ENCODE measurements at regions not wholly inside any gene's neighbourhood (a gene's known extent, or its start where the extent isn't known, plus 50 kb on each side); places are given as distances from the start of the nearest gene placed in this dataset.

DNA sequence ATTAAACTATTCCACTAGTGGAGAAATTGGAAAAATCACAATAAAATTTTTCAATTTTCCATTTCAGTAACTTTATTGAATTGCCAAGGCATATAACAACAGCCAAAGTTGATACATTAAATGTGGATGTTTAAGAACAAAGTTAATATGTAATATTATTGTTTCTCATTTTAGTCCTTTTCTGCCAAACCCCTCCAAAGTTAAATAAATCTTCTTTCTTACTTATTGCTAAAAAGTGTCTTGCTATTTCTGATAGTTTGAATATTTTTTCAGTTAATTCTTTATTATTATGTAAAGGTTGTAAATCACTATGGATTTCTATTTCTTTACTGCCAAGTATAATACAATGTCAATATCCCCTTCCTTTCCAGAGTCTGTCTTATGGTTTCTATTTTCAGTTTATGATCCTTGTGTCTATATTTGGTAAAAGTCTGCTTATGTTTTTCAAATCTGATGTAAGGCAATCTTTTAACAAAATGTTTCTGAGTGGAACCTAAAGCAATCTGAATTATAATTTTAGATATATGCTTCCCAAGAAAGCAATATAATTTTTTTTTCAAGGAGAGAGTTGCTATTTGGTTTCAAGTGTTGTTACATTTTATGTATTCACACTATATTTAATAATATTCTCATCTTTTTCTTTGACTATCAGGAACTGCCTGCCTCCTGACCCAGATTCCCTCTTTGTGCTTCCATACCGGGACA is 80.3 kb upstream of the RHOBTB1 start:
- no peak for TF ChIP-seq CTCF (IDR thresholded peaks at IDR 0.05; ENCODE audit: insufficient read depth, low read depth, low read length)
- no peak for DNase-seq (ENCODE audit: low read depth)
- no peak overlapping the region for H3K4me3 ChIP-seq (ENCODE audit: low read depth, low read length)

DNA sequence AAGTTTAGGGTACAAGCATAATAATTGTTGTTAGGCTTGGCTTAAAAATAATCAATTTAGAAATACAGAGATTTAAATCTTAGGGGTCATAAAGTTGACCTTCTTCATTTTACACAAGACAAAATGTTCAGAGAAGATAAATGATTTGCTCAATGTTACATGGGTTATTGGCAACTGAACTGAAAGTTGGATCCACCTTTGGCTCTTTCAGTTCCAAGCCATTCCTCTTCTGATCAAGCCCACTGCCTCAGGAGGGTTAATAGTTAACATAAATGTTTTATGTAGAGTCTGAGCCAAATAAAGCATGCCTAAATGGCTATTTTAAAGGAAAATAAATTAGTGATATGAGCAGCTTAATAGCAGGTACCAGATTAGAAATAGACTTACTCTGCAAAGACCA is 79.1 kb upstream of the RHOBTB1 start:
- no peak for TF ChIP-seq CTCF (IDR thresholded peaks at IDR 0.05; ENCODE audit: insufficient read depth, low read depth, low read length)
- H3K4me3 ChIP-seq (ENCODE audit: low read depth, low read length), result no peak overlapping the region
- no peak for DNase-seq (ENCODE audit: low read depth)

GRCh38 chr10:61021926-61022325 is 77.9 kb upstream of the RHOBTB1 start:
- H3K4me3 ChIP-seq (ENCODE audit: low read depth, low read length), result no peak overlapping the region
- TF ChIP-seq CTCF (IDR thresholded peaks at IDR 0.05; ENCODE audit: insufficient read depth, low read depth, low read length), result no peak
- DNase-seq (ENCODE audit: low read depth), result no peak

DNA sequence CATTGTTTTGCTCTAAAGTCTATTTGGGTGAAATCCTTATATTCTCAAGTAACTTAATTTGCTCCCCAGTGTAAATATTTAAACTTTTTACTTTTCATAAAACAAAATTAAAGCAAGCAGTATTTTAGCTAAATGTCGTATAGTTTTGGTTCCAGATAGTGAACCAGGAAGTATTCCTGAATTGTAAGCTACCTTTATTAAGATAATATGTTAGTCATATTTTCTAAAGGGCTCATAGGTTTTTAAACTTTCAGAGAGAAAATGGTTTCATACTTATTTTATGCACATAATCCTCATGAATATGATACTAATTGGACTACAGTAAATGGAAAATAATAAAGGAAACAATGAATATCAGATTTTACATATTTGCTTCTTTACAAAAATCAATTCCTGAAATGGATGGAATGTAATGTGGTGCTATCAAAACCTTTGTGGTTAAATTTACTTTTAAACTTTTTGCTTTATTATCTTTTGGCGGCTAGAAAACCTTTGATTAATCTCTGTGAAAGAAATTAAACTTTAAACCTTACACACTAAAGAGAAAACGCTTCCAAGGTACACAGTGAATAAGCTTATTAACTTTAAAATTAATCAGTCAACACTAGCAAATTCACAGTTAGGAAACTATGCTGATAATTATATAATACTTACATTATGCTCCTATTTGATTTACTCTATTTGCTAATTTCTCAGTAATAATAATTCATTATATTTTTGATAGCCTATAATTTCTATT is 76.6 kb upstream of the RHOBTB1 start:
- no peak overlapping the region for H3K4me3 ChIP-seq (ENCODE audit: low read depth, low read length)
- DNase-seq (ENCODE audit: low read depth), result no peak
- no peak for TF ChIP-seq CTCF (IDR thresholded peaks at IDR 0.05; ENCODE audit: insufficient read depth, low read depth, low read length)

- no peak for TF ChIP-seq CTCF (IDR thresholded peaks at IDR 0.05; ENCODE audit: insufficient read depth, low read depth, low read length)
- DNase-seq (ENCODE audit: low read depth), result no peak
Measured at GRCh38 chr10:61018146-61018545, 74.2 kb upstream of the RHOBTB1 start.

GRCh38 chr10:61016630-61017029 is 72.6 kb upstream of the RHOBTB1 start:
- no peak for DNase-seq (ENCODE audit: low read depth)
- no peak overlapping the region for H3K4me3 ChIP-seq (ENCODE audit: low read depth, low read length)
- TF ChIP-seq CTCF (IDR thresholded peaks at IDR 0.05; ENCODE audit: insufficient read depth, low read depth, low read length), result no peak

More at GRCh38 chr10:61018146-61018545, 74.2 kb upstream of the RHOBTB1 start:
- no peak overlapping the region for H3K4me3 ChIP-seq (ENCODE audit: low read depth, low read length)

All from fibroblast of villous mesenchyme (primary cell).